ENCODE measurements at regions not wholly inside any gene's neighbourhood (a gene's known extent, or its start where the extent isn't known, plus 50 kb on each side); places are given as distances from the start of the nearest gene placed in this dataset.

DNA sequence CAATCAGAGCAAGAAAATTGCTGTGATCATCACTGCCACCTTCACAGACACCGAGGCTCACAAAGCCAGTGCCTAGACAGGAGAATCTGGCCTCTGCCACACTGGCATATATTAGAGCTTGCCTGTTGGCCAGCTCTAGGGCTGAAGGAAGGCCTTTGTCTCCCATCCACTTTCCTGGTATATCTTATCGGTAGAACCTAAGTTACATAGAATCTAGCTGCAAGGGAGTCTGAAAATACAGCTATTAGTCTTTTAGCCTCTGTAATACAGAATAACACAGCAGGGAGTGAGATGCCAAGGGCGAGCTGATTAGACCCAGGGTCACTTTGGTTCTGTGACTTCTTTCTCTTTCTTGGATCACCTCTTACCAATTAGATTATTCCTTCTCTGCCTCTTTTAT lies 154.9 kb upstream of the KL start:
- H3F3A ChIP-seq (ENCODE audit: insufficient read depth, low read length): no peaks in the 10 kb centered on the region
- no peak overlapping the region for H3K4me3 ChIP-seq (ENCODE audit: low read depth, low read length, poor library complexity, severe bottlenecking)
- H3K9me3 ChIP-seq (ENCODE audit: low read length): no peaks in the 10 kb centered on the region
- no peaks in the 10 kb centered on the region for H3K9me2 ChIP-seq (ENCODE audit: low read depth, low read length)
- H3K79me2 ChIP-seq (ENCODE audit: insufficient read depth, low read length): no peaks in the 10 kb centered on the region
- H3K27me3 ChIP-seq (ENCODE audit: insufficient read depth, low read length): no peaks in the 10 kb centered on the region
- H4K20me1 ChIP-seq (ENCODE audit: insufficient read depth, low read length): no peaks in the 10 kb centered on the region
- H3K4me2 ChIP-seq (ENCODE audit: low read length): no peak overlapping the region
- H3K36me3 ChIP-seq (ENCODE audit: insufficient read depth, low read length): no peaks in the 10 kb centered on the region
- no peak overlapping the region for H3K9ac ChIP-seq (ENCODE audit: low read length)
- no peak overlapping the region for H2AFZ ChIP-seq (ENCODE audit: low read length)
- no peak overlapping the region for H3K27ac ChIP-seq (ENCODE audit: low read depth, low read length, poor library complexity, severe bottlenecking)
- no peaks in the 10 kb centered on the region for H3K4me1 ChIP-seq (ENCODE audit: insufficient read depth, low read length, severe bottlenecking)
- TF ChIP-seq, protein P1, sequence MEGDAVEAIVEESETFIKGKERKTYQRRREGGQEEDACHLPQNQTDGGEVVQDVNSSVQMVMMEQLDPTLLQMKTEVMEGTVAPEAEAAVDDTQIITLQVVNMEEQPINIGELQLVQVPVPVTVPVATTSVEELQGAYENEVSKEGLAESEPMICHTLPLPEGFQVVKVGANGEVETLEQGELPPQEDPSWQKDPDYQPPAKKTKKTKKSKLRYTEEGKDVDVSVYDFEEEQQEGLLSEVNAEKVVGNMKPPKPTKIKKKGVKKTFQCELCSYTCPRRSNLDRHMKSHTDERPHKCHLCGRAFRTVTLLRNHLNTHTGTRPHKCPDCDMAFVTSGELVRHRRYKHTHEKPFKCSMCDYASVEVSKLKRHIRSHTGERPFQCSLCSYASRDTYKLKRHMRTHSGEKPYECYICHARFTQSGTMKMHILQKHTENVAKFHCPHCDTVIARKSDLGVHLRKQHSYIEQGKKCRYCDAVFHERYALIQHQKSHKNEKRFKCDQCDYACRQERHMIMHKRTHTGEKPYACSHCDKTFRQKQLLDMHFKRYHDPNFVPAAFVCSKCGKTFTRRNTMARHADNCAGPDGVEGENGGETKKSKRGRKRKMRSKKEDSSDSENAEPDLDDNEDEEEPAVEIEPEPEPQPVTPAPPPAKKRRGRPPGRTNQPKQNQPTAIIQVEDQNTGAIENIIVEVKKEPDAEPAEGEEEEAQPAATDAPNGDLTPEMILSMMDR (IDR thresholded peaks at IDR 0.05; ENCODE audit: low read length): no peak
- no peak for TF ChIP-seq EZH2 (IDR thresholded peaks at IDR 0.05; ENCODE audit: borderline replicate concordance, low read length)

DNA sequence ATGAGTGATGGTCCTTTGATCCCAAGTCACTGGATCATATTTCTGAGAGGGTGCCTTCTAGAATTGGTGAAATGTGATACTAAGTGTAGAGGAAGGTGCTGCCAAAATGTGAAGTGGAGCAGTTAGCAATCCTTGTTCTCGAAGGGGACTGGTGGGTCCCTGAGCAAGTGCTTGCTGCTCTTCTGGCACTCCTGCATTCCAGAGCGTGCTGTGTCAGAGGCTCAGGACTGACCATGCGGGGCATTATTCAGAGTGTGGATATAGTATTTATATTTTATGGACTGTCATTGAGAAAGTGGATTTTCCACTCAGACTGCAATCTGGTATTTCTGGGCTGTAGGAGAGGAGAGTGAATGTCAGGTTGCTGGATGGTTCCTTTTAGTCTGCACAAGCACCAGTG lies 152.6 kb upstream of the KL start:
- Histone ChIP-seq H3K36me3 (ENCODE audit: insufficient read depth, low read length) (no peaks in the 10 kb centered on the region), H3K4me2 (ENCODE audit: low read length) (no peak overlapping the region), H4K20me1 (ENCODE audit: insufficient read depth, low read length) (no peaks in the 10 kb centered on the region), H3K9ac (ENCODE audit: low read length) (no peak overlapping the region), H3K79me2 (ENCODE audit: insufficient read depth, low read length) (no peaks in the 10 kb centered on the region), H3F3A (ENCODE audit: insufficient read depth, low read length) (no peaks in the 10 kb centered on the region), H3K9me2 (ENCODE audit: low read depth, low read length) (no peaks in the 10 kb centered on the region), H3K9me3 (ENCODE audit: low read length) (no peaks in the 10 kb centered on the region), H3K27me3 (ENCODE audit: insufficient read depth, low read length) (no peaks in the 10 kb centered on the region), H2AFZ (ENCODE audit: low read length) (no peak overlapping the region), H3K27ac (ENCODE audit: low read depth, low read length, poor library complexity, severe bottlenecking) (no peak overlapping the region), H3K4me1 (ENCODE audit: insufficient read depth, low read length, severe bottlenecking) (no peaks in the 10 kb centered on the region), H3K4me3 (ENCODE audit: low read depth, low read length, poor library complexity, severe bottlenecking) (no peak overlapping the region)
- TF ChIP-seq EZH2 (IDR thresholded peaks at IDR 0.05; ENCODE audit: borderline replicate concordance, low read length): no peak
- TF ChIP-seq, protein P1 (IDR thresholded peaks at IDR 0.05; ENCODE audit: low read length): no peak

DNA sequence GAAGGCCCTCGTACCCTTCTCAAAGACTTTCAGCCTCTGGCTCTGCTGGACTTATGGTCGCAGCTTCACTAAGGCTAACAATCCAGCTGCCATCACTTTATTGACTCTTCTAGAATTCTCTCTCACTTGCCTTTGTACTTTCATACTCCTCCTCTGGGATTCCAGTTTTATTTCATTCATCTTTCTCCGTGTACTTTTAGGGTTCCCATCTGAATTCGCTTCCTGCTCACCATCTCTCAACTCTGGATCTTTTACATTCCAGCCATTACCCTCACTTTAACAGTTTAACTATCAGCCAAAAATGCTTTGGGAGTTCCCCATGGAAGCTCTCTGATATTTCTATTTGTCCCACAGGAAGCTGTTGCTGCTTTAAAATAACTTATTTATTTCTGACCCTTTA lies 149.3 kb upstream of the KL start:
- H3K27ac ChIP-seq (ENCODE audit: low read depth, low read length, poor library complexity, severe bottlenecking): no peak overlapping the region
- no peaks in the 10 kb centered on the region for H3K27me3 ChIP-seq (ENCODE audit: insufficient read depth, low read length)
- no peak overlapping the region for H3K4me3 ChIP-seq (ENCODE audit: low read depth, low read length, poor library complexity, severe bottlenecking)
- no peaks in the 10 kb centered on the region for H3K4me1 ChIP-seq (ENCODE audit: insufficient read depth, low read length, severe bottlenecking)
- H3K79me2 ChIP-seq (ENCODE audit: insufficient read depth, low read length): no peaks in the 10 kb centered on the region
- no peaks in the 10 kb centered on the region for H3K36me3 ChIP-seq (ENCODE audit: insufficient read depth, low read length)
- TF ChIP-seq, protein P1 (IDR thresholded peaks at IDR 0.05; ENCODE audit: low read length): no peak
- no peak for TF ChIP-seq EZH2 (IDR thresholded peaks at IDR 0.05; ENCODE audit: borderline replicate concordance, low read length)
- no peaks in the 10 kb centered on the region for H3K9me2 ChIP-seq (ENCODE audit: low read depth, low read length)
- H2AFZ ChIP-seq (ENCODE audit: low read length): no peak overlapping the region
- H3K4me2 ChIP-seq (ENCODE audit: low read length): no peak overlapping the region
- no peak overlapping the region for H3K9ac ChIP-seq (ENCODE audit: low read length)
- no peaks in the 10 kb centered on the region for H3K9me3 ChIP-seq (ENCODE audit: low read length)
- no peaks in the 10 kb centered on the region for H4K20me1 ChIP-seq (ENCODE audit: insufficient read depth, low read length)
- H3F3A ChIP-seq (ENCODE audit: insufficient read depth, low read length): no peaks in the 10 kb centered on the region

Data from OCI-LY1 (cell line).